ENCODE measurements at regions not wholly inside any gene's neighbourhood (a gene's known extent, or its start where the extent isn't known, plus 50 kb on each side); places are given as distances from the start of the nearest gene placed in this dataset.

DNA sequence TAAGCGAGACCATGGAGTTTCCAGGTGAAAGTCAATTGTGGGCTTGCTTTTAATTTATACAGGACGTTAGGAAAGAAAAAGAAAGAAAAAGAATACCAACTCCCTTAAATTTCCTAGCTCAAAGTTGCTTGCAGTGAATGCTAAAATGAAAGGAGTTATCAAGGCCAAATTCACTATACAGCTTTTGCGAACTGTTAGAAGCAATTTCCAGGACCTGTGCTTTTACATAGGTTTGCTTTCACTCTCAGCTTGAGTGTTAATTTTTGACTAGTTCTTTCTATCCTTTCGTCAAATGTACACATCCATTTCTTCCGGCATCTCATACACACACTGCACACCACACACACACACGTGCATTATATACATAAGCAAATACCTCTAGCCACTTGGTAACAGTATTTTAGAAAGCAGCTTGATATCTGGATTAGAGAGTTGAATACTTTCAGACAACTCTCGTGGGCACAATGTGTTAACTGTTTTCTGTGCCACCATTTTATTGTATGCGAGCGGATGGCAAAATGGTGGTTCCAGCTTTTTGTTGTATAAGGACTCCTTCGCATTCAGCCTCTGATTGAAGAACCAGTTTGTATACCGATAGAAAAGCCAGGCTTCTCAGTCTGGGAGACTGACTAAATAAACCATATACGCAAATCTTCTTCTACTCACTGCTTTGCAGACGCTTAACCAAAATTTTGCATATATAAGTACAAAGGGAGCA, 381.8 kb downstream of the MTX2 start:
- ATAC-seq (ENCODE audit: low read depth) (no peak), DNase-seq (ENCODE audit: low spot score in 2 of 2) (no peak)
- H3K9me3 Mint-ChIP-seq, result no peaks in the 10 kb centered on the region
- peaks cover 2% of the 10 kb centered on the region for H3K4me1 Mint-ChIP-seq
- peaks cover 8% of the 10 kb centered on the region for H3K27me3 Mint-ChIP-seq
- H3K36me3 Mint-ChIP-seq, result no peaks in the 10 kb centered on the region
- no peak overlapping the region for H3K4me3 Mint-ChIP-seq
- H3K27ac Mint-ChIP-seq, result no peak overlapping the region

DNA sequence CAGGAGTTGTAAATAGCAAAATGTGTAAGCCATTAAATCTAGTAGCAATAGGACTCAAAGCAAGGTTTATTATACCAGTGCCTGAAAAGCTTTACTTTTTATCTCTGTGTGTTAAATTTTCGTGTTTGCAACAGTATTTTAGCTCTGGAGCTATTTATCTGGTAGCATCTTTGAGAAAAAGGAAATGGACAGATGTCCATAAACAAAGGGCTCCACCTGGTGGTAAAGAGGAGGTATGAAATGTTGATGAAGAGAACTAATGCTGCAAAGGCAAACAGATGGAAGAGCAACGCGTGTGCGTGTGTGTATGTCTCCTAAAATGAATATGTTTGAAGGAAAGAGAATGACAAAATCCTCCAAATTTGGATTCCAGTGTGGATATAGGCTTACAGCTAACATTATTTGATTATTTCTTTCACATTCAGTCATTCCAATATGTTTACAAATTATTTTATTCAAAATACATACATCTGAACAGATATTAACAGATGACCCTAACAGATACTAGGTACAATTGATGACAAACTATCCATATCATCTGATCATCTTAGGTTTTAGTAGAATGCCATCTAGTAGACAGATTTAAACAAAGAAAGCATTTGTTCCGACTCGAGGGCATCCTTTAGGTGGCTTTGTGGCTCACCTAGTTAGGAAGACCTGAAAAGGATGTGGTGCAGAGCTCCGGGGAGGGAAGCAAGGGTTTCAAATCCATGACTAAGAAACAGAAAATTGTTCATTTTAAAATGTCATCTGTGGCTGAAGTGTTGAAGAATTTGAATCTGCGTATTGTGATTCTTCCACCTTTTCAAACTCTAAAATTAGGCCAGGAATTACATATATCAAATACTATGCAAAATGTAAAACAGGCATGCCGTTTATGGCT, 383.3 kb downstream of the MTX2 start:
- Mint-ChIP-seq H3K27ac (no peak overlapping the region), H3K4me1 (peaks cover 5% of the 10 kb centered on the region), H3K9me3 (peaks cover 2% of the 10 kb centered on the region), H3K27me3 (peaks cover 10% of the 10 kb centered on the region), H3K36me3 (no peaks in the 10 kb centered on the region), H3K4me3 (no peak overlapping the region)
- ATAC-seq (ENCODE audit: low read depth) (peak; percentile 55), DNase-seq (ENCODE audit: low spot score in 2 of 2) (peak in 1 of 2 donors; percentile 35)

DNA sequence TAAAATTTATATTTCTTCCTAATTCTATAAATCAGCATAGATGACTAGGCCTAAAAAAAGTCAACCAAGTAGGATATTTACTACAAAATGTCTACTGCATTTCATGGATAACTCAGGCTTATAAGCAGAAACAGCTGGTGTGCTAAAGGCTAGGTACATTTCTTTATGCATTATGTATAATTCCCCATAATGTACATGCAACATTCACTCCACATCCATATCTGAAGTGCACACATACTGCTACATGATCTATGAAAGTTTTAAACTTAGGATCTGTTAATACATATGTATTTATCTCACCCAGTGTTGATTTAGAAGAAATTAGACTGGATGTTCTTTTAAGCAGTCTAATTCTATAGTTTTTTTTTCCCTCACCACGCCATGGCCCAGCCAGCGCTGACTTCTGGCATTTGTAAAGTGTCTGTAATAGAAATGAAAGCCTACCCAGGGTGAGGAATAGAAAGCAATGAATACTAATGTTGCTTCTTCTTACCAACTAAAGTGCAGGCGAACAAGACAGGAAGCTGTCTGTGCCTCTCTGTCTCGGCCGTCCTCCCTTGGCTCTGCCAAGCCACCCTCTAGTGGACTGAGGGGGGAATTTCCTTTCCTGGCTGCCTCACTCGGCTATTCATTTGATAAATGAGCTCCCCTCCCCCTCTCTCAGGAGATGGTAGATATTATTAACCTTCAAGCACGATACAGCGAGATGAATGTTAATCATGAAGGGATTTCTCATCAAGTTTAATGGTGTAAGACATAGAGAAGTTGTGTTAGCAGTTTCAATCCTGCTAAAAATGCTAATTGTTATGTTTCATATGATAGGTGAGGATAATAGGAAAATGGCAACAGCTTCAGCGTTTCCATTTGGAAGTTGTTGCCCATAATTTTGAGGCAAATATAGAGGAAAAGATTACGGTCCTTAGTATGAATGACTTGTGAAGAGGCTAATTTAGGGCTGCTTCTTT, 384.5 kb downstream of the MTX2 start:
- Mint-ChIP-seq H3K9me3 (peaks cover 2% of the 10 kb centered on the region), H3K4me3 (no peak overlapping the region), H3K27me3 (peaks cover 10% of the 10 kb centered on the region), H3K36me3 (no peaks in the 10 kb centered on the region), H3K4me1 (peaks cover 5% of the 10 kb centered on the region), H3K27ac (no peak overlapping the region)
- ATAC-seq (ENCODE audit: low read depth), result peak; percentile 54
- DNase-seq (ENCODE audit: low spot score in 2 of 2), result no peak

DNA sequence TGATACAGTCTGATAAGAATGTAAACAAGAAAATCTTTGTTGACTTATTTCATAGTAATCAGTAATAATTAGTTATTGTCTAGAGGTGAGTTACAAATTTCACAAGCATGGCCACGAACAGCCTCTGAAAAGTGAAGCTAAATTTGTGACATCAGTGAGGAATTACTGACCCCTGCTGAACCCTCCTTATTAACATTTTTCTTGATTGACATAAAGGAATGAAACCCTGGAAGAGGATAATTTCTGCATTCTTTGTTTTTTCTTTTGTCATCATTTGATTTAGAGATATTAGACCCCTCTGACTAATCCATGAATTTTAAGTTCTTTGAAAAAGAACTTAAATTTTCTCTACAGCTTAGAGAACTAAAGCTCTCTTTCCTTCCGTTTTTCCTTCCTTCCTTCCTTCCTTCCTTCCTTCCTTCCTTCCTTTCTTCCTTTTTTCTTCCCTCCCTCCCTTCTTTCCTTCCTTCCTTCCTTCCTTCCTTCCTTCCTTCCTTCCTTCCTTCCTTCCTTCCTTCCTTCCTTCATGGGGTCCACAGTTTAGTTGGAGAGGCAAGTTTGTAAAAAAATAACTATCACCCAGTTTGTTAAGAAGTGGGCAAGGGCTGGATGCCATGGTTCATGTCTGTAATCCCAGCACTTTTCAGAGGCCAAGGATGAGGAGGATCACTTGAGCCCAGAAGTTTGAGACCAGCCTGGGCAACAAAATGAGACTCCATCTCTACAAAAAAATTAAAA, 387.0 kb downstream of the MTX2 start:
- Mint-ChIP-seq H3K9me3 (peaks cover 2% of the 10 kb centered on the region), H3K27ac (no peak overlapping the region), H3K4me3 (no peak overlapping the region), H3K27me3 (peaks cover 14% of the 10 kb centered on the region), H3K4me1 (peaks cover 5% of the 10 kb centered on the region), H3K36me3 (no peaks in the 10 kb centered on the region)
- no peak for ATAC-seq (ENCODE audit: low read depth)
- no peak for DNase-seq (ENCODE audit: low spot score in 2 of 2)

DNA sequence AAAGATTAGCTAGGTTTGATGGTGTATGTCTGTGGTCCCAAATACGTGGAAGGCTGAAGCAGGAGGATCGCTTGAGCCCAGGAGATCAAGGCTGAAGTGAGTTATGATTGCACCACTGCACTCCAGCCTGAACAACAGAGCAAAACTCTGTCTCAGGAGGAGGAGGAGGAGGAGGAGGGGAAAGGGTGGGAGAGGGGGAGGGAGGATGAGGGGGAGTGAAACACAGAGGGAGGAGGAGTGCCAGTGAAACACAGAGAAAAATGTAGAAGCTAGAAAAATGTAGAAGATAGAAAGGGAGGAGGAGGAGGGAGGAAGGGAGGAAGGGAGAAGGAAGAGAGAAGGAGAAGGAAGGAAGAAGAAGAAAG, 387.5 kb downstream of the MTX2 start:
- H3K4me3 Mint-ChIP-seq, result no peak overlapping the region
- peaks cover 14% of the 10 kb centered on the region for H3K27me3 Mint-ChIP-seq
- ATAC-seq (ENCODE audit: low read depth), result no peak
- H3K27ac Mint-ChIP-seq, result no peak overlapping the region
- DNase-seq (ENCODE audit: low spot score in 2 of 2), result no peak
- H3K4me1 Mint-ChIP-seq, result peaks cover 5% of the 10 kb centered on the region
- H3K36me3 Mint-ChIP-seq, result no peaks in the 10 kb centered on the region
- H3K9me3 Mint-ChIP-seq, result peaks cover 2% of the 10 kb centered on the region

DNA sequence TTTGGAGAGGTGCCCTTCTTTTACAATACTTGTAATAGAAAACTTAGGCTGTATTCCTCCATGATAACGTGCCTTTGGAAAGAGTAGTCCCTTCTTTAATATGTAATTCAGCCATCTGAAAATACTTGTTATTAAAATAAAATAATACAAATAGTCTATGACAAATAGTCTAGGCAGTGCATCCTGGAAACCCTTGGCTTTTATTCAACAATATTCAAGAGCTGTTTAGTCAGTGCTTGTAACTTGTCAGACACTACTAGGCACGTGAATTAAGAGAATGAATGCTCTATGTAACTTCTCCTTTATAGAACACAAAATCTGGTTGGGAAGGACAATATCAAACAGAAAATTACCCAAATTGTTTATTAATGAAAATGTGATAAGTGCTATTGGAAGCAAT, 388.2 kb downstream of the MTX2 start:
- ATAC-seq (ENCODE audit: low read depth), result no peak
- Mint-ChIP-seq H3K27me3 (peaks cover 15% of the 10 kb centered on the region), H3K9me3 (peaks cover 2% of the 10 kb centered on the region), H3K4me3 (no peak overlapping the region), H3K27ac (no peak overlapping the region), H3K4me1 (peaks cover 5% of the 10 kb centered on the region), H3K36me3 (no peaks in the 10 kb centered on the region)
- no peak for DNase-seq (ENCODE audit: low spot score in 2 of 2)

DNA sequence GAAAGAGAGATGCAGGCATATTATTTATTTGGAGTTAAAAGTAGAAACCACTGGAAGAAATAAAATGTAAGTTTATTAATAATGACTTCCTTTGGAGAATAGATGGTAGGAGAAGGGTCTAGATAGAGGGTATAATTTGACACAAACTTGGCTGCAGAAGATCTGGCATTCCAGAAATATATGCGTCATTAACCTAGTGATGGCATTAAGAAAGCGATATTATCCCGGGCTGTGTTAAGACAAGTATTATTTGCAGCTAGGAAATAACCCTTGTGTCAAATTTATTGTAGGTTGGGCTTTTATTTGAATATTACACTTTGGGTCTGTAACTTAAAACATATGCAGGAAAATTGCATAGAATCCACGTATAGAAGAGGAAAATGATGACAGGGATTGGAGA, 389.5 kb downstream of the MTX2 start:
- Mint-ChIP-seq H3K9me3 (peaks cover 2% of the 10 kb centered on the region), H3K4me1 (peaks cover 5% of the 10 kb centered on the region), H3K4me3 (no peak overlapping the region), H3K36me3 (no peaks in the 10 kb centered on the region), H3K27me3 (peaks cover 19% of the 10 kb centered on the region), H3K27ac (no peak overlapping the region)
- DNase-seq (ENCODE audit: low spot score in 2 of 2) (no peak), ATAC-seq (ENCODE audit: low read depth) (no peak)

DNA sequence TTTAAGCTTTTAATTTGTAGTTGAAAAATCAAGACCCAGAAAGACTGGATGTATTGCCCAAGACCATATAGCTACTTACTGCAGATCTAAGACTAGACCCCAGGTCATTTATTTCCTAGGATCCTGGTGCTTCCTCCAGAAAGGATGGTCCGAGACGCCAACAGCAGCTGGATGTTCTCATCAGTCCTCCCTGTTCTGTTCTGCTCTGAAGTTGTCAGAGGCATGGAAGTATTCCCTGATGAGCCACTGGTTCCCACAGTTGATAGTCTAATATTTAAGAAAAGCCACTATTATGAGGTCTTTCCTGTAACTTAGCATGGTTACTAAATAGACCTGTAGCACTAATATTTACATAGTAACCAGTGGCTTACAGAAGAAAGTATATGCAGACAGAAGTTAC, 393.5 kb downstream of the MTX2 start:
- H3K27ac Mint-ChIP-seq, result no peak overlapping the region
- H3K27me3 Mint-ChIP-seq, result peaks cover 16% of the 10 kb centered on the region
- no peaks in the 10 kb centered on the region for H3K36me3 Mint-ChIP-seq
- no peaks in the 10 kb centered on the region for H3K9me3 Mint-ChIP-seq
- no peak overlapping the region for H3K4me3 Mint-ChIP-seq
- ATAC-seq (ENCODE audit: low read depth) (no peak), DNase-seq (ENCODE audit: low spot score in 2 of 2) (no peak)
- H3K4me1 Mint-ChIP-seq, result no peaks in the 10 kb centered on the region

DNA sequence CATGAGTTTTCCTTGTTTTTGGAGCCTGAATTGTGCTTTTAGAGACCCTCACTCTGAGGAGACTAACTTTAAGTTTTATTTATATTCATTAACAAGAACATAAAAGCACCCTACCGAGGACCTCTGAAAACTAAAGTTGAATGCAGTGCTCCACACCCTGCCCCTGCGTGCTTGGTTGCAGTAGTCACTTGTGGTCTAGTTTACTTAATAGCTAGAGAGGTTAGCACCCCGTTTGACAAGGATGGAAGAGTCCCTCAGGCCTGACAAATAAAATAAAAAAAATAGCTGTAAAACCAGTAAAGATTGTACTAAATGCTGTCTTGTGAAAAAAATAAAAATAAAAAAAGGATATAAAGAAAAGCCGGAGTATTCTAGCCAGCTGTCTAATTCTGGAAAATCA, 395.2 kb downstream of the MTX2 start:
- Mint-ChIP-seq H3K27me3 (peaks cover 14% of the 10 kb centered on the region), H3K4me1 (no peaks in the 10 kb centered on the region), H3K4me3 (no peak overlapping the region), H3K27ac (no peak overlapping the region), H3K9me3 (no peaks in the 10 kb centered on the region), H3K36me3 (no peaks in the 10 kb centered on the region)
- DNase-seq (ENCODE audit: low spot score in 2 of 2) (no peak), ATAC-seq (ENCODE audit: low read depth) (no peak)

DNA sequence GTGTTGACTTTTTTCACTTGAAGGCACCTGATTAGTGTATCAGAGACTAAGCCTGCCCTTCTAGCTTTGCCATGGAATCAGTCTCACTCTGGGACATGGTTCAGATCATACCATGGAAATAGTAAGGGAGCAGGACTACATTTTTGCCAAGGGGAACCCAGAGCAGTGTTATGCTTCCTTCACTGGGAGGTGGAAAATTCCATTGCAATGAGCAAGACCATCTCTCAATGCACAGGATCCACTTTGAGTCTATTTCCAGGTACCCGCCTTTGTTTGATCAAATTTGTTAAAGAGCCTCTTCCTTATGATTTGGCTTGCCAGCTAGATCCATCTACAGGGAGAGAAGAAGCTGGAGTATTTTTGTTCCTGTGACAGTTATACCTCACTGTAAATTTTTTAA, 395.8 kb downstream of the MTX2 start:
- H3K4me3 Mint-ChIP-seq, result no peak overlapping the region
- H3K27me3 Mint-ChIP-seq, result peaks cover 10% of the 10 kb centered on the region
- H3K9me3 Mint-ChIP-seq, result no peaks in the 10 kb centered on the region
- ATAC-seq (ENCODE audit: low read depth) (no peak), DNase-seq (ENCODE audit: low spot score in 2 of 2) (no peak)
- H3K4me1 Mint-ChIP-seq, result no peaks in the 10 kb centered on the region
- H3K27ac Mint-ChIP-seq, result no peak overlapping the region
- H3K36me3 Mint-ChIP-seq, result no peaks in the 10 kb centered on the region

DNA sequence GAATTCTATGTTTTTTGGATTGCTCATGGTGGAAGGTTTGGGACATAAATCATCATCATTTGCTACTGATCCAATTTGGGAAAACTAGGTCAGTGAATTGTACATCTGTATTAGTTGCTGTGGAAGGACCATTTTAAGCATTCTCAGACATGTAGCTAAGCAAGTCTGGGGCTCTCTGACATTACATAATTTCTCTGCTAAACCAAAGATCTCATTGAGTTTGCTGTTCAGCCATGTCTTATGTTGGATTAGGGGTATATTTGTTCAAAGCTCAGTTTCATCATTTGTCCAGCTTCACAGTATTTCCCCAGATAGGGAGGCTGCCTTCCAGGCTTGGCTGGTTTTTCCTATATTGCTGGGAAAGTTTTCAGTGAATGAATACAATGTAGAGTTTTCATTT, 399.7 kb downstream of the MTX2 start:
- H3K4me1 Mint-ChIP-seq, result no peaks in the 10 kb centered on the region
- H3K27ac Mint-ChIP-seq, result no peak overlapping the region
- no peaks in the 10 kb centered on the region for H3K27me3 Mint-ChIP-seq
- H3K36me3 Mint-ChIP-seq, result no peaks in the 10 kb centered on the region
- DNase-seq (ENCODE audit: low spot score in 2 of 2) (no peak), ATAC-seq (ENCODE audit: low read depth) (no peak)
- H3K9me3 Mint-ChIP-seq, result no peaks in the 10 kb centered on the region
- H3K4me3 Mint-ChIP-seq, result no peak overlapping the region

DNA sequence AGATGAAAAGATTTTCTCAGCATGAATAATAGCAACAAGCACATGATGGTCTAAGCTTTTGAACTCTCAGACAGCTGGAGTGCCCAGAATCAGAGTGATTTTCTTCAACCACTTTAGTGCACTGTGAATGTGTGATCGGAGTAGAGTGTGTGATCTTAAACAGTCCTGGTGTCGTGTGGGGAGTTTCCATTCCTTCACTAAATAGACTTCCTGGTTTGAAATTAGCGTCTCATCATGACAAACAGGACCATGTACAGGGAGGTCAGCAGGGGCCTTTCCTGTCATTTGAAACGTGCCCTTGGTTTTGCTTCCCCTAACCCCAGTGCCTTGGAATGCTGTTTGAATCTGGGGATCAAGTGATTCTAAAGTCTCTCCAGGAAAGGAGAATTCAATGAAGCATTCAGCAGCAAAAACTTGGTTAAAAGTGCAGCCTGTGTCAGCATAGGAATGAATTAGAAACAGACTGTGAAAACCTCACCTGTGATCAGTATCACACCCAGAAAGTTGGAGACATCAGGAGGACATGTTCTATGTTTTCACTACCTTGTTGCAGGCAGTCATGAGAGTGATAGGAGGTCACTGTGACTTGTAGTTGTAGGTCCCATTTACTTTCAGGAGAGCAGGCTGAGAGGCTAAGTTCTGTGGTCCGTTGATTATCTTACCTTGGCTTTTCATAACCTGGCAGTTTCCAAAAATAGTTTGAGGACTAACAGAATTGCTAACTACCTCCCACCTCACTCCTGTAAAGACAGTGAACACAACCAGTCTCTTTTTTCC, 400.3 kb downstream of the MTX2 start:
- DNase-seq (ENCODE audit: low spot score in 2 of 2) (no peak), ATAC-seq (ENCODE audit: low read depth) (no peak)
- H3K4me3 Mint-ChIP-seq, result no peak overlapping the region
- no peaks in the 10 kb centered on the region for H3K27me3 Mint-ChIP-seq
- no peaks in the 10 kb centered on the region for H3K9me3 Mint-ChIP-seq
- no peak overlapping the region for H3K27ac Mint-ChIP-seq
- H3K4me1 Mint-ChIP-seq, result no peaks in the 10 kb centered on the region
- no peaks in the 10 kb centered on the region for H3K36me3 Mint-ChIP-seq

Data from memory B cell (primary cell).